CD4-positive, alpha-beta T cell (primary cell): ENCODE measurements at regions not wholly inside any gene's neighbourhood (a gene's known extent, or its start where the extent isn't known, plus 50 kb on each side); places are given as distances from the start of the nearest gene placed in this dataset.

ENCODE experiments used
- ATAC-seq: fragments of 200-7000 bp; cut with Tn5 transposase; one replicate; pipeline ENCODE4 v1.10.0; 2022; ENCODE audit warnings: mild to moderate bottlenecking; ENCODE audit not compliant: poor library complexity
- CTCF ChIA-PET: fragments of 350-600 bp; sonication (Branson Sonifier 250); formaldehyde crosslinking; loops from one replicate; lab custom pipeline; 2021; ENCODE audit warnings: antibody characterized with exemption, inconsistent platforms; lab: Charles Lee
- POLR2A ChIA-PET: fragments of 350-600 bp; sonication (Branson Sonifier 250); formaldehyde crosslinking; loops from one replicate; lab custom pipeline; 2021; ENCODE audit warnings: antibody characterized with exemption, inconsistent platforms; lab: Charles Lee
- DNase-seq, 14 experiments: peaks; one replicate each; pipeline ENCODE4 v3.0.0-alpha.2; 2013 to 2020; ENCODE audit warnings: mixed read lengths in 2 of 14
- H3K27ac ChIP-seq, 2 donors: one replicate each; pipeline versions ENCODE4 v1.5.1 to v1.7.0; 2013; ENCODE audit warnings: low read length in 2 of 2, low read depth in 1 of 2, mild to moderate bottlenecking in 1 of 2
- H3K27me3 ChIP-seq, 2 experiments: 1 replicate in 1 of 2; 2 replicates in 1 of 2; pipeline versions ENCODE4 v1.6.1 to v1.7.0; 2013; ENCODE audit warnings: low read length in 2 of 2, control low read depth in 1 of 2, mild to moderate bottlenecking in 1 of 2, moderate library complexity in 1 of 2; ENCODE audit not compliant: insufficient read depth in 2 of 2, control insufficient read depth in 1 of 2
- H3K36me3 ChIP-seq: one replicate; pipeline ENCODE4 v1.6.1; 2013; ENCODE audit warnings: low read length, control low read depth; ENCODE audit not compliant: insufficient read depth
- H3K4me1 ChIP-seq: one replicate; pipeline ENCODE4 v1.6.1; 2013; ENCODE audit warnings: low read length, control low read depth; ENCODE audit not compliant: insufficient read depth
- H3K4me3 ChIP-seq: one replicate; pipeline ENCODE4 v1.5.1; 2013; ENCODE audit warnings: mild to moderate bottlenecking, low read length, moderate library complexity
- H3K9me3 ChIP-seq, 2 experiments: 1 replicate in 1 of 2; 2 replicates in 1 of 2; pipeline versions ENCODE4 v1.6.1 to v1.7.0; 2013; ENCODE audit warnings: low read length in 2 of 2, mild to moderate bottlenecking in 2 of 2, control low read depth in 1 of 2, moderate library complexity in 1 of 2; ENCODE audit not compliant: control insufficient read depth in 1 of 2, insufficient read depth in 1 of 2
- H3K27ac Mint-ChIP-seq: one replicate; pipeline ENCODE4 v1.8.0; 2020; ENCODE audit warnings: mixed read lengths
- H3K27me3 Mint-ChIP-seq: one replicate; pipeline ENCODE4 v1.8.0; 2021; ENCODE audit warnings: mixed read lengths
- H3K36me3 Mint-ChIP-seq: one replicate; pipeline ENCODE4 v1.8.0; 2021; ENCODE audit warnings: low read depth, mixed read lengths
- H3K4me1 Mint-ChIP-seq: one replicate; pipeline ENCODE4 v1.8.0; 2021; ENCODE audit warnings: low read depth, mixed read lengths
- H3K4me3 Mint-ChIP-seq: one replicate; pipeline ENCODE4 v1.8.0; 2020; ENCODE audit warnings: mild to moderate bottlenecking, mixed read lengths
- H3K9me3 Mint-ChIP-seq: one replicate; pipeline ENCODE4 v1.8.0; 2020; ENCODE audit warnings: mixed read lengths
- intact Hi-C, 2 experiments: fragments of 100-400 bp; cut with DNase I in 1 of 2; cut with micrococcal nuclease in 1 of 2; formaldehyde crosslinking; loops; one replicate each; pipeline versions ENCODE4 v1.15.1 to v1.9.0; 2023 to 2025; cut with DNase I, micrococcal nuclease
- TF ChIP-seq, protein P1 (sequence below): fragments of 200-600 bp; IDR thresholded peaks from one replicate; pipeline ENCODE4 v1.8.0; 2022; ENCODE audit warnings: antibody characterized with exemption, mild to moderate bottlenecking

GRCh38 chr10:36170142-36170719 lies 528.1 kb upstream of the FZD8 start:
- no peaks in the 10 kb centered on the region for H3K36me3 Mint-ChIP-seq
- no peaks in the 10 kb centered on the region for H3K27me3 Mint-ChIP-seq
- H3K27ac Mint-ChIP-seq, result no peak overlapping the region
- H3K4me1 Mint-ChIP-seq, result no peaks in the 10 kb centered on the region
- Histone ChIP-seq H3K4me3 (no peak overlapping the region), H3K4me1 (no peaks in the 10 kb centered on the region), H3K27me3 (no peaks in the 10 kb centered on the region), H3K27ac (no peak overlapping the region), H3K36me3 (no peaks in the 10 kb centered on the region), H3K9me3 (no peaks in the 10 kb centered on the region)
- TF ChIP-seq, protein P1, sequence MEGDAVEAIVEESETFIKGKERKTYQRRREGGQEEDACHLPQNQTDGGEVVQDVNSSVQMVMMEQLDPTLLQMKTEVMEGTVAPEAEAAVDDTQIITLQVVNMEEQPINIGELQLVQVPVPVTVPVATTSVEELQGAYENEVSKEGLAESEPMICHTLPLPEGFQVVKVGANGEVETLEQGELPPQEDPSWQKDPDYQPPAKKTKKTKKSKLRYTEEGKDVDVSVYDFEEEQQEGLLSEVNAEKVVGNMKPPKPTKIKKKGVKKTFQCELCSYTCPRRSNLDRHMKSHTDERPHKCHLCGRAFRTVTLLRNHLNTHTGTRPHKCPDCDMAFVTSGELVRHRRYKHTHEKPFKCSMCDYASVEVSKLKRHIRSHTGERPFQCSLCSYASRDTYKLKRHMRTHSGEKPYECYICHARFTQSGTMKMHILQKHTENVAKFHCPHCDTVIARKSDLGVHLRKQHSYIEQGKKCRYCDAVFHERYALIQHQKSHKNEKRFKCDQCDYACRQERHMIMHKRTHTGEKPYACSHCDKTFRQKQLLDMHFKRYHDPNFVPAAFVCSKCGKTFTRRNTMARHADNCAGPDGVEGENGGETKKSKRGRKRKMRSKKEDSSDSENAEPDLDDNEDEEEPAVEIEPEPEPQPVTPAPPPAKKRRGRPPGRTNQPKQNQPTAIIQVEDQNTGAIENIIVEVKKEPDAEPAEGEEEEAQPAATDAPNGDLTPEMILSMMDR, result no peak
- DNase-seq (no peak), ATAC-seq (no peak)
- H3K9me3 Mint-ChIP-seq, result peaks cover 5% of the 10 kb centered on the region
- POLR2A ChIA-PET, result no interaction called here
- H3K4me3 Mint-ChIP-seq, result no peak overlapping the region
- intact Hi-C loops, result no loop called here
- CTCF ChIA-PET, result no interaction called here

DNA sequence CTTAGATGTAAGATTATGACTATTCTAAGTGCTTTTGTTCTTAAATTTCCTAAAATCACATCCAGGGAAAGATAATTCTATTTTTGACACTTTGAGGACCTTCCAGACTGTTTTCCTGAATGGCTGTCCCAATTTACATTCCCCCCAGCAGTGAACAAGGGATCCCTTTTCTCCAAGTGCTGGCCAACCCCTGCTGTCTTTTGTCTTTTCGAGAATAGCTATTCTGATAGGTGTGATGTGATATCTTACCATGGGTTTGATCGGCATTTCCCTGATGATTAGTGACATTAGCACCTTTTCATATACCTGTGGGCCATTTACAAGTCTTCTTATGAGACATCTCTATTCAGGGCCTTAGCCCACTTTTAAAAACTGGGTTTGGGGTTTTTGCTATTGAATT lies 526.7 kb upstream of the FZD8 start:
- H3K36me3 Mint-ChIP-seq, result no peaks in the 10 kb centered on the region
- H3K27ac Mint-ChIP-seq, result no peak overlapping the region
- ChIA-PET CTCF (no interaction called here), POLR2A (no interaction called here)
- no peaks in the 10 kb centered on the region for H3K36me3 ChIP-seq
- TF ChIP-seq, protein P1, result no peak
- H3K4me1 Mint-ChIP-seq, result no peaks in the 10 kb centered on the region
- no peak overlapping the region for H3K27ac ChIP-seq
- intact Hi-C loops, result no loop called here
- H3K27me3 ChIP-seq, result no peaks in the 10 kb centered on the region
- no peak overlapping the region for H3K4me3 ChIP-seq
- H3K4me1 ChIP-seq, result no peaks in the 10 kb centered on the region
- no peaks in the 10 kb centered on the region for H3K27me3 Mint-ChIP-seq
- ATAC-seq (no peak), DNase-seq (no peak)
- H3K9me3 ChIP-seq, result no peaks in the 10 kb centered on the region
- no peak overlapping the region for H3K4me3 Mint-ChIP-seq
- peaks cover 9% of the 10 kb centered on the region for H3K9me3 Mint-ChIP-seq

DNA sequence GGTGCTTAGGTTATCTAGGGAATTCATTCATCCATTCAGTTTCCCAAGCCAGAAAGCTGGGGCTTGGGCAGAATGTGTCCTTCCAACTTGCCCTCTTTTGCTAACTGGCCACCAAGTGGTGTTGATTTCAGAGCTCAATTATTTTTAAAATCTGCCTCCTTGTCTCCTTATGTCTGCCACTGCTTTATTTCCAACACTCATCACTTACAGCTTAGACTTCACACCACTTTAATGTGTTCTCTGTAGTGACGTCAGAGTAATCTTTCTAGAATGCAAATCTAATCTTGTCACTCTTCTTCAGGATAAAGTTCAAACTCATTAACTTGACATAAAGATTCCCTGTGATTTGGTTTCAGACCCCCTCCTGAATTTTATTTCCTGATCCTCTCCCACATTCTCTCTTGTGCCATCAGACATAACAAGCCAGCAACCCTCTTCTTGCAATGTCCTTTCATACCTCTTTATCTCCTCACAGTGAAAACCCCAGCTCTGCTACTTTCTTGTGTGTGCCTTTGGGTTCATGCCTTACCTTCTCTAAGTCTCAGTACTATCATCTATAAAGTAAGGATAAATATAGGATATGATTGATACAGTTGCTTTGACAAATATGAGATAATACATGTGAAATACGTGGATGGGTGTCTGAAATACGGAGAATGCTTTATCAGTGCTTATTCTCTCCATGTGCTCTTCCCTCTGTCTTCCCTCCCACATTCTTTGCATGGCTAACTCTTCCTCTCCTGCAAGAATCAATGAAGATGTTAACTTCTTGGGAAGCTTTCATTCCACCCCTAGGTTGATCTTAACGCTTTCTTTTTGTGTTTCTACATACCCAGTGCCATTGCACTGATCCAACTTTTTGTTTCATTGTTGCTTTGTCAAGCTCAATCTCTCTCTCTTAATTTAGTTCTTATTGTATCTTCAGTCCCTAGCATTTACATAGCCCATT lies 522.7 kb upstream of the FZD8 start:
- peaks cover 7% of the 10 kb centered on the region for H3K9me3 Mint-ChIP-seq
- TF ChIP-seq, protein P1, result no peak
- Histone ChIP-seq H3K27me3 (no peaks in the 10 kb centered on the region), H3K9me3 (peaks cover 0 to 3% of the 10 kb centered on the region in 2 experiments), H3K4me3 (no peak overlapping the region), H3K36me3 (no peaks in the 10 kb centered on the region), H3K4me1 (no peaks in the 10 kb centered on the region), H3K27ac (no peak overlapping the region)
- no peak for ATAC-seq
- H3K4me3 Mint-ChIP-seq, result no peak overlapping the region
- CTCF ChIA-PET, result no interaction called here
- no peaks in the 10 kb centered on the region for H3K27me3 Mint-ChIP-seq
- no peak overlapping the region for H3K27ac Mint-ChIP-seq
- no peaks in the 10 kb centered on the region for H3K4me1 Mint-ChIP-seq
- intact Hi-C loops, result no loop called here
- no peaks in the 10 kb centered on the region for H3K36me3 Mint-ChIP-seq
- POLR2A ChIA-PET, result no interaction called here
- no peak for DNase-seq
